B cell (primary cell): ENCODE measurements at regions not wholly inside any gene's neighbourhood (a gene's known extent, or its start where the extent isn't known, plus 50 kb on each side); places are given as distances from the start of the nearest gene placed in this dataset.

Source experiments
- ATAC-seq: fragments of 200-7000 bp; cut with Tn5 transposase; one replicate; pipeline ENCODE4 v1.10.0; 2021; ENCODE audit warnings: low read depth, mild to moderate bottlenecking, moderate number of reproducible peaks, moderate library complexity
- CTCF ChIA-PET: fragments of 350-600 bp; sonication (Branson Sonifier 250); formaldehyde crosslinking; loops from one replicate; lab custom pipeline; 2021; ENCODE audit warnings: antibody characterized with exemption, inconsistent platforms; lab: Charles Lee
- POLR2A ChIA-PET: fragments of 350-600 bp; sonication (Branson Sonifier 250); formaldehyde crosslinking; loops from one replicate; lab custom pipeline; 2021; ENCODE audit warnings: antibody characterized with exemption; lab: Charles Lee
- DNase-seq: peaks from one replicate; pipeline ENCODE4 v3.0.0; 2013
- H2AFZ ChIP-seq: 2 replicates; pipeline ENCODE4 v1.6.1; 2012; ENCODE audit warnings: mild to moderate bottlenecking, low read depth, low read length; ENCODE audit not compliant: insufficient read depth, poor library complexity, severe bottlenecking
- H3K27ac ChIP-seq, 2 donors: 1 replicate in 1 of 2; 2 replicates in 1 of 2; pipeline ENCODE4 v1.5.1; 2012 to 2013; ENCODE audit warnings: low read length in 2 of 2, mild to moderate bottlenecking in 2 of 2, moderate library complexity in 1 of 2
- H3K27me3 ChIP-seq, 4 experiments: fragments of 200-600 bp in 1 of 4; sonication (generic) in 1 of 4; replicated peaks in 1 of 4; 1 replicate in 2 of 4; 2 replicates in 2 of 4; pipeline versions ENCODE4 v1.6.1 to v1.7.0; 2013 to 2016; ENCODE audit warnings: low read length in 3 of 4, mild to moderate bottlenecking in 2 of 4, mixed read lengths in 1 of 4, moderate library complexity in 1 of 4; ENCODE audit not compliant: insufficient read depth in 4 of 4, control insufficient read depth in 3 of 4; ENCODE audit errors: control extremely low read depth in 1 of 4
- H3K36me3 ChIP-seq, 2 experiments: replicated peaks in 1 of 2; 1 replicate in 1 of 2; 2 replicates in 1 of 2; pipeline versions ENCODE4 v1.6.1 to v1.7.1; 2013; ENCODE audit warnings: low read length in 1 of 2; ENCODE audit not compliant: insufficient read depth in 2 of 2, control insufficient read depth in 1 of 2; ENCODE audit errors: control extremely low read depth in 1 of 2, extremely low read depth in 1 of 2
- H3K4me1 ChIP-seq, 2 donors: fragments of 200-600 bp in 1 of 2; sonication (generic) in 1 of 2; 1 replicate in 1 of 2; 2 replicates in 1 of 2; pipeline versions ENCODE4 v1.5.1 to v1.6.1; 2013 to 2017; ENCODE audit warnings: low read length in 2 of 2; ENCODE audit not compliant: control insufficient read depth in 2 of 2, insufficient read depth in 2 of 2
- H3K4me2 ChIP-seq: replicated peaks from 2 replicates; pipeline ENCODE3; 2012; ENCODE audit warnings: mild to moderate bottlenecking, low read depth, low read length; ENCODE audit not compliant: poor library complexity, severe bottlenecking
- H3K4me3 ChIP-seq, 5 experiments: fragments of 200-600 bp in 1 of 5; sonication (generic) in 1 of 5; 1 replicate in 3 of 5; 2 replicates in 2 of 5; pipeline versions ENCODE4 v1.5.1 to v1.7.0; 2011 to 2016; ENCODE audit warnings: low read length in 4 of 5, mild to moderate bottlenecking in 4 of 5, low read depth in 2 of 5, control low read depth in 1 of 5, moderate library complexity in 1 of 5; ENCODE audit not compliant: insufficient read depth in 1 of 5; ENCODE audit errors: control extremely low read depth in 1 of 5, extremely low read depth in 1 of 5
- H3K79me2 ChIP-seq: fragments of 200-600 bp; sonication (generic); one replicate; pipeline ENCODE4 v1.6.0; 2016; ENCODE audit warnings: low read length; ENCODE audit not compliant: control insufficient read depth, insufficient read depth
- H3K9ac ChIP-seq: fragments of 200-600 bp; sonication (generic); 2 replicates; pipeline ENCODE4 v1.6.1; 2017; ENCODE audit warnings: mild to moderate bottlenecking, low read length, moderate library complexity
- H3K9me3 ChIP-seq, 3 donors: one replicate each; pipeline versions ENCODE4 v1.6.1 to v1.7.1; 2013; ENCODE audit warnings: low read length in 2 of 3; ENCODE audit not compliant: control insufficient read depth in 2 of 3, insufficient read depth in 1 of 3; ENCODE audit errors: control extremely low read depth in 1 of 3
- H4K20me1 ChIP-seq: 2 replicates; pipeline ENCODE4 v1.6.0; 2012; ENCODE audit warnings: mild to moderate bottlenecking, low read length; ENCODE audit not compliant: insufficient read depth, control insufficient read depth, poor library complexity, severe bottlenecking
- H3K27ac Mint-ChIP-seq: one replicate; pipeline ENCODE4 v1.8.0; 2021; ENCODE audit warnings: mixed read lengths
- H3K27me3 Mint-ChIP-seq: one replicate; pipeline ENCODE4 v1.8.0; 2021; ENCODE audit warnings: mixed read lengths
- H3K4me1 Mint-ChIP-seq: one replicate; pipeline ENCODE4 v1.8.0; 2021; ENCODE audit warnings: mixed read lengths
- H3K4me3 Mint-ChIP-seq: one replicate; pipeline ENCODE4 v1.8.0; 2021; ENCODE audit warnings: mixed read lengths
- H3K9me3 Mint-ChIP-seq: one replicate; pipeline ENCODE4 v1.8.0; 2022; ENCODE audit warnings: mixed read lengths; ENCODE audit not compliant: insufficient read depth
- EZH2 ChIP-seq: IDR thresholded peaks from 2 replicates; pipeline ENCODE4 v1.6.1; 2012; ENCODE audit warnings: borderline replicate concordance, low read depth, mild to moderate bottlenecking, moderate library complexity, low read length; ENCODE audit not compliant: insufficient read depth, poor library complexity, severe bottlenecking
- WGBS: methylation state at CpG from one replicate; pipeline ENCODE4 v1.1.5; 2013; ENCODE audit warnings: missing lambda C conversion rate; ENCODE audit not compliant: insufficient coverage; 5-methylcytosine and 5-hydroxymethylcytosine counted together
- intact Hi-C: fragments of 100-400 bp; cut with micrococcal nuclease; formaldehyde crosslinking; loops from one replicate; pipeline ENCODE4 v1.10.0; 2022
- TF ChIP-seq, protein P1 (sequence below): fragments of 200-600 bp; IDR thresholded peaks from one replicate; pipeline ENCODE4 v1.8.0; 2022; ENCODE audit warnings: antibody characterized with exemption, mild to moderate bottlenecking

DNA sequence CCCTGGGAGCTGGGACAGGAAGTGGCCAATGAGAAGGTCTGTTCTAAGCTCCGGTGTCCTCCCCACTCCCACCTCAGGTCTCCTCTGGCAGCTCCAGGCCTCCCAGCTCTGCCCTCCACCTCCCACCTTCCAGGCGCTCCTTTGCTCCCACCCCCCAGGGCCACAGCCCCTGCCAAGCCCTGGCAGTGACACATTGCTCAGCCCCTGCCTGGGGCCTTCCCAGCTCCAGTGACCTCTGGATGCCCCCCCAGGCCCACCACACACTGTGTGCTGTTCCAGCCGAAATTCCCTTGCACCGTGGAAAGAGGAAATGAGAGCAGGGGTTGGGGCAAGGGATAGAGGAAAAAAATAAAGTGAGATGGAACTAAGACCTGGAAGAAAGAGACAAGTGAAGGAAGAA is 289.6 kb downstream of the CYP26B1 start:
- Histone ChIP-seq H3K79me2 (no peaks in the 10 kb centered on the region), H3K4me2 (no peak overlapping the region), H3K9ac (no peak overlapping the region), H3K4me3 (no peak overlapping the region), H3K27me3 (no peaks in the 10 kb centered on the region), H3K27ac (no peak overlapping the region), H3K36me3 (no peaks in the 10 kb centered on the region), H4K20me1 (no peaks in the 10 kb centered on the region), H2AFZ (no peak overlapping the region), H3K4me1 (no peaks in the 10 kb centered on the region), H3K9me3 (peaks cover 0 to 11% (median 0%) of the 10 kb centered on the region in 3 donors)
- no peak overlapping the region for H3K27ac Mint-ChIP-seq
- H3K4me1 Mint-ChIP-seq, result no peaks in the 10 kb centered on the region
- intact Hi-C loops, result no loop called here
- H3K9me3 Mint-ChIP-seq, result peaks cover 4% of the 10 kb centered on the region
- peaks cover 3% of the 10 kb centered on the region for H3K27me3 Mint-ChIP-seq
- no peak overlapping the region for H3K4me3 Mint-ChIP-seq
- TF ChIP-seq EZH2, result no peak
- TF ChIP-seq, protein P1, sequence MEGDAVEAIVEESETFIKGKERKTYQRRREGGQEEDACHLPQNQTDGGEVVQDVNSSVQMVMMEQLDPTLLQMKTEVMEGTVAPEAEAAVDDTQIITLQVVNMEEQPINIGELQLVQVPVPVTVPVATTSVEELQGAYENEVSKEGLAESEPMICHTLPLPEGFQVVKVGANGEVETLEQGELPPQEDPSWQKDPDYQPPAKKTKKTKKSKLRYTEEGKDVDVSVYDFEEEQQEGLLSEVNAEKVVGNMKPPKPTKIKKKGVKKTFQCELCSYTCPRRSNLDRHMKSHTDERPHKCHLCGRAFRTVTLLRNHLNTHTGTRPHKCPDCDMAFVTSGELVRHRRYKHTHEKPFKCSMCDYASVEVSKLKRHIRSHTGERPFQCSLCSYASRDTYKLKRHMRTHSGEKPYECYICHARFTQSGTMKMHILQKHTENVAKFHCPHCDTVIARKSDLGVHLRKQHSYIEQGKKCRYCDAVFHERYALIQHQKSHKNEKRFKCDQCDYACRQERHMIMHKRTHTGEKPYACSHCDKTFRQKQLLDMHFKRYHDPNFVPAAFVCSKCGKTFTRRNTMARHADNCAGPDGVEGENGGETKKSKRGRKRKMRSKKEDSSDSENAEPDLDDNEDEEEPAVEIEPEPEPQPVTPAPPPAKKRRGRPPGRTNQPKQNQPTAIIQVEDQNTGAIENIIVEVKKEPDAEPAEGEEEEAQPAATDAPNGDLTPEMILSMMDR, result no peak
- 56% methylated on average over 4 of the region's 4 CpGs for WGBS
- ChIA-PET CTCF (no interaction called here), POLR2A (no interaction called here)
- no peak for ATAC-seq
- no peak for DNase-seq

DNA sequence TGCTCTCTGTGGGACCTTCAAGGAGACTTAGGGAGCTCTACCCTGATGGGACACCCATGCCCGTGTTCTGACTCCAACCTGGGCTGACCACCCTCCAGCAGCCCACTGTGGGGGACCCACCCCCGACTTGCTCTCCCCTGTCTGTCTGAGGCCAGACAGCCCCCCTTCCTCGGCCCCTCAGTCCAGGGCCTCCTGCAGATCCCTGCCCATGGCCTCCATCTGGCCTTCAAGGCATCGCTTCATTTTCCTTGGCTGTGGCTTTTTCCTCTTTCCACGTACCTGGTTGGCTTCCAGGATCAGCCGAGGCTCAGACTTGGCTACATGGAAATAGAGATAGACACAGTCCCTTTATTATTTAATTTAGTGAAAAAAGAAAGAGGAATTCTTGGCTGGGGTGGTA is 290.0 kb downstream of the CYP26B1 start:
- Histone ChIP-seq H3K9me3 (peaks cover 0 to 11% (median 0%) of the 10 kb centered on the region in 3 donors), H2AFZ (no peak overlapping the region), H3K27ac (no peak overlapping the region), H4K20me1 (no peaks in the 10 kb centered on the region), H3K36me3 (no peaks in the 10 kb centered on the region), H3K79me2 (no peaks in the 10 kb centered on the region), H3K27me3 (no peaks in the 10 kb centered on the region), H3K4me2 (no peak overlapping the region), H3K4me1 (no peaks in the 10 kb centered on the region), H3K9ac (no peak overlapping the region), H3K4me3 (no peak overlapping the region)
- Mint-ChIP-seq H3K27ac (no peak overlapping the region), H3K27me3 (peaks cover 3% of the 10 kb centered on the region), H3K9me3 (peaks cover 4% of the 10 kb centered on the region), H3K4me3 (no peak overlapping the region), H3K4me1 (no peaks in the 10 kb centered on the region)
- no peak for ATAC-seq
- TF ChIP-seq, protein P1, result no peak
- no peak for TF ChIP-seq EZH2
- CTCF ChIA-PET, result no interaction called here
- POLR2A ChIA-PET, result no interaction called here
- 92% methylated on average over 2 of the region's 6 CpGs for WGBS
- intact Hi-C loops, result no loop called here
- no peak for DNase-seq
